ENCODE measurements at regions not wholly inside any gene's neighbourhood (a gene's known extent, or its start where the extent isn't known, plus 50 kb on each side); places are given as distances from the start of the nearest gene placed in this dataset.
"Not testable (repeated sequence)": the region's sequence is repeated elsewhere in the genome, so short reads cannot be mapped to it uniquely, and the experiment has no call there.

DNA sequence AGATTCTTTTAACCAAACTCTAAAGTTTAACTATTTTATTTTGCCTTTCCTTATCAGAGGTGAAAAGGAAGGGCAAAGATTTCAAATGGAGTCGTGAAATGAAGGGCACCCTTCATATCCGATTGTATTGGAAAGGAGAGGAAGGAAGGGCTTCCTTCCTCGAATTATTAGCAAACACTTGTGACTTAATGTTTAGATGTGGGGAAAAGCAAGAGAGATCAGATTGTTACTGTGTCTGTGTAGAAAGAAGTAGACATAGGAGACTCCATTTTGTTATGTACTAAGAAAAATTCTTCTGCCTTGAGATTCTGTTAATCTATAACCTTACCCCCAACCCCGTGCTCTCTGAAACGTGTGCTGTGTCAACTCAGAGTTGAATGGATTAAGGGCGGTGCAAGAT lies 291.5 kb downstream of the ABCC12 start:
- TF ChIP-seq, protein P1, sequence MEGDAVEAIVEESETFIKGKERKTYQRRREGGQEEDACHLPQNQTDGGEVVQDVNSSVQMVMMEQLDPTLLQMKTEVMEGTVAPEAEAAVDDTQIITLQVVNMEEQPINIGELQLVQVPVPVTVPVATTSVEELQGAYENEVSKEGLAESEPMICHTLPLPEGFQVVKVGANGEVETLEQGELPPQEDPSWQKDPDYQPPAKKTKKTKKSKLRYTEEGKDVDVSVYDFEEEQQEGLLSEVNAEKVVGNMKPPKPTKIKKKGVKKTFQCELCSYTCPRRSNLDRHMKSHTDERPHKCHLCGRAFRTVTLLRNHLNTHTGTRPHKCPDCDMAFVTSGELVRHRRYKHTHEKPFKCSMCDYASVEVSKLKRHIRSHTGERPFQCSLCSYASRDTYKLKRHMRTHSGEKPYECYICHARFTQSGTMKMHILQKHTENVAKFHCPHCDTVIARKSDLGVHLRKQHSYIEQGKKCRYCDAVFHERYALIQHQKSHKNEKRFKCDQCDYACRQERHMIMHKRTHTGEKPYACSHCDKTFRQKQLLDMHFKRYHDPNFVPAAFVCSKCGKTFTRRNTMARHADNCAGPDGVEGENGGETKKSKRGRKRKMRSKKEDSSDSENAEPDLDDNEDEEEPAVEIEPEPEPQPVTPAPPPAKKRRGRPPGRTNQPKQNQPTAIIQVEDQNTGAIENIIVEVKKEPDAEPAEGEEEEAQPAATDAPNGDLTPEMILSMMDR (IDR thresholded peaks at IDR 0.05; ENCODE audit: low read depth, low read length): not testable (repeated sequence)
- TF ChIP-seq MAX (IDR thresholded peaks at IDR 0.05; ENCODE audit: low read depth, low read length): not testable (repeated sequence)
